Subcutaneous abdominal adipose tissue (tissue), 5 donors: ENCODE measurements at regions not wholly inside any gene's neighbourhood (a gene's known extent, or its start where the extent isn't known, plus 50 kb on each side); places are given as distances from the start of the nearest gene placed in this dataset.

ENCODE experiments used
- H3K27ac ChIP-seq: one replicate; pipeline ENCODE4 v1.7.0; 2013; ENCODE audit warnings: low read depth, mild to moderate bottlenecking, inconsistent platforms, low read length, moderate library complexity
- H3K27me3 ChIP-seq, 5 donors: one replicate each; pipeline ENCODE4 v1.7.0; 2013; ENCODE audit warnings: low read length in 5 of 5, inconsistent platforms in 1 of 5; ENCODE audit not compliant: control insufficient read depth in 5 of 5, insufficient read depth in 4 of 5
- H3K36me3 ChIP-seq, 5 donors: one replicate each; pipeline ENCODE4 v1.7.0; 2013; ENCODE audit warnings: low read length in 5 of 5; ENCODE audit not compliant: control insufficient read depth in 5 of 5, insufficient read depth in 5 of 5
- H3K4me1 ChIP-seq, 5 donors: one replicate each; pipeline ENCODE4 v1.7.0; 2013; ENCODE audit warnings: low read length in 5 of 5, mild to moderate bottlenecking in 3 of 5, moderate library complexity in 1 of 5; ENCODE audit not compliant: control insufficient read depth in 5 of 5, insufficient read depth in 5 of 5
- H3K4me3 ChIP-seq, 5 donors: one replicate each; pipeline ENCODE4 v1.7.0; 2013; ENCODE audit warnings: low read length in 5 of 5, low read depth in 1 of 5
- H3K9ac ChIP-seq, 5 donors: one replicate each; pipeline ENCODE4 v1.7.0; 2013; ENCODE audit warnings: low read length in 5 of 5, mild to moderate bottlenecking in 4 of 5, moderate library complexity in 3 of 5
- H3K9me3 ChIP-seq, 5 donors: one replicate each; pipeline ENCODE4 v1.7.0; 2013; ENCODE audit warnings: low read length in 5 of 5; ENCODE audit not compliant: control insufficient read depth in 5 of 5
- donor health status: healthy.
- donor health status: healthy.
- donor health status: healthy.
- donor health status: healthy.
- donor health status: healthy.

DNA sequence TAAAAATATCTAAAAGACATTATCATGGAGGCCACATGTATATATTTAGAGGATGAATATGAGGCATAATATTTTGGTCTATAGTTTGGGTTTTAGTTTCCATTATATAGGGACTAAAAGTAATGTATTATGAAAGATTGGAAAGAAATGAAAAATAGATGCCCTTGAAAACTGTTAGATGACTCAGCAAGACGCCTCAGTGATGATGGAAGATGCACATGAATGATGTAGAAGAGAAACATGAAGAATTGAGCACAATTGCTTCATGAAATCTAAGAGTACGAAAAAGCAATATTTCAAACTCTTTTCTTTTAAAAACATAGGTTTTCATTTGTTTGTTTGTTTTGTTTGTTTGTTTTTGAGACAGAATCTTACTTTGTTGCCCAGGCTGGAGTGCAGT is 89.8 kb downstream of the ARL4A start:
- Histone ChIP-seq H3K9me3 (no peaks in the 10 kb centered on the region), H3K27ac (no peak overlapping the region), H3K9ac (no peak overlapping the region), H3K4me3 (no peak overlapping the region), H3K36me3 (no peaks in the 10 kb centered on the region), H3K27me3 (no peaks in the 10 kb centered on the region), H3K4me1 (peaks cover 0 to 1% (median 0%) of the 10 kb centered on the region in 5 donors)

DNA sequence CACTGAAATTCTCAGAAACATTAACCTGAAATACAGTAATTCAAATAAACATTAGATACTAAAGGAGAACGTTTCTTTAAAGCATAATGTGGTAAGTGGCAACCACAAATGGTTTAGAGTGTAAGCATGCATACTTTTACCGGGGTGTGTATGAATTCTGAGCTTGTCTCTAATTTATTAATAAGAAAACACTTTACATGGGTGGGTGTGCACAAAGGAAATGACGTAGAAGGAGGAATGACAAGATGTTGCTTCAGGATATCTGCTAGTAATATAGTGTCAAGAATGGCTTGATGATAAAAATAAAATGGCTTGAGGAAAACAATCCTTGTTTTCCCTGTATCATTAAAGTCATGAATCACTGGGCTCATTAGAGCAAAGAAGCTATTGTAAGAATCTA is 92.5 kb downstream of the ARL4A start:
- no peaks in the 10 kb centered on the region for H3K4me1 ChIP-seq
- H3K9me3 ChIP-seq: no peaks in the 10 kb centered on the region
- H3K36me3 ChIP-seq: no peaks in the 10 kb centered on the region
- H3K4me3 ChIP-seq: no peak overlapping the region
- no peaks in the 10 kb centered on the region for H3K27me3 ChIP-seq
- H3K27ac ChIP-seq: no peak overlapping the region
- no peak overlapping the region for H3K9ac ChIP-seq

DNA sequence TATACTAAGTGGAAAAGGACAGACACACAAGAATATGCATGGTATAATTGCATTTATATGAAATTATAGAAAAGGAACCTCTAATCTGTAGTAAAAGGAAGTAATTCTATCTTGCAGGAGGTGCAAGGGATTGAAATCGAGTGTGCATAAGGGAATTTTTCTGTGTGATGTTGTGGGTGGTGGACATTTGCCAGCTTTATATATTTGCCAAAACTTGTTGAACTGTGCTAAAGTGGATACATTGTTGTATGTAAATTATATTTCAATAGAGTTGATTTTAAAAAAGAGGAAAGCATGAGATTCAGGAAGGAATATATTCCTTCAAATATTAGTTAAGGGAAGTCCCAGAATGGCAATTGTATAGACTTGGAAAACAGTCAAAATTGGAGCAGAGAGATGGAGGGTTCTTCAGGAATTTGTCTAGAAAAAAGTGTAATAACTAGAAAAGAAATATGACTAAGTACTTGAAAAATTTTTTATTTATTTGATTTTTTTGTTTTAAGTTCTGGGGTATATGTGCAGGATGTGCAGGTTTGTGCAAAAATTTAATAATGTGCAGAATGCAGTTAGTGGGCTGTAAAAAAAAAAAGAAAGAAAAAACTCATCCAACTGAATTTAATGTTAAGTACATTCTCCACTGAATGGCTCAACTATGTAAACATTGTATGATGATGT is 96.1 kb downstream of the ARL4A start:
- Histone ChIP-seq H3K27ac (no peak overlapping the region), H3K4me1 (no peaks in the 10 kb centered on the region), H3K36me3 (no peaks in the 10 kb centered on the region), H3K9ac (no peak overlapping the region), H3K4me3 (no peak overlapping the region), H3K27me3 (no peaks in the 10 kb centered on the region), H3K9me3 (no peaks in the 10 kb centered on the region)

- no peak overlapping the region for H3K9ac ChIP-seq
- H3K36me3 ChIP-seq: no peaks in the 10 kb centered on the region
- H3K4me3 ChIP-seq: no peak overlapping the region
- H3K4me1 ChIP-seq: no peaks in the 10 kb centered on the region
- no peaks in the 10 kb centered on the region for H3K9me3 ChIP-seq
- no peaks in the 10 kb centered on the region for H3K27me3 ChIP-seq
- H3K27ac ChIP-seq: no peak overlapping the region
Observed at GRCh38 chr7:12785473-12785872, 98.0 kb downstream of the ARL4A start.

DNA sequence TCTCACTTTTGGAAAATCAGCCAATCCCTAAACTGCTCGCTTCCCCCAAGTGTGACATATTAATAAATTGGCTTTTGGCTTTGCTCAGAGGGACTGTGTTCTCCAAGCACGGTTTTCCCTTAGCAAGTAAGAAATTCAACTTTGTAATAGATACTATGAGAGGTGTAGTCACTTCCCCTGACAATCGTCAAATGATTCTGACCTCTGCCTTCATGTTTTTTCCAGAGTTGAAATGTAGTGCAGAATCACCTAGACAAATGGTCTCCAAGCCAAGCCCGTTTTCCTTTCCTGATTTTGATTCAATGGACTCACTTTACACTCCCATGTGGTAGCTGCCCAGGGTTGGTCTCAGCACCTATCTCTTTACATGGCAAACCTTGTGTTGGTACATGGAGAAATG is 99.1 kb downstream of the ARL4A start:
- Histone ChIP-seq H3K4me3 (no peak overlapping the region), H3K9ac (no peak overlapping the region), H3K27me3 (no peaks in the 10 kb centered on the region), H3K36me3 (no peaks in the 10 kb centered on the region), H3K4me1 (no peaks in the 10 kb centered on the region), H3K27ac (no peak overlapping the region), H3K9me3 (no peaks in the 10 kb centered on the region)

GRCh38 chr7:12788171-12788570 is 100.7 kb downstream of the ARL4A start:
- H3K9me3 ChIP-seq: no peaks in the 10 kb centered on the region

DNA sequence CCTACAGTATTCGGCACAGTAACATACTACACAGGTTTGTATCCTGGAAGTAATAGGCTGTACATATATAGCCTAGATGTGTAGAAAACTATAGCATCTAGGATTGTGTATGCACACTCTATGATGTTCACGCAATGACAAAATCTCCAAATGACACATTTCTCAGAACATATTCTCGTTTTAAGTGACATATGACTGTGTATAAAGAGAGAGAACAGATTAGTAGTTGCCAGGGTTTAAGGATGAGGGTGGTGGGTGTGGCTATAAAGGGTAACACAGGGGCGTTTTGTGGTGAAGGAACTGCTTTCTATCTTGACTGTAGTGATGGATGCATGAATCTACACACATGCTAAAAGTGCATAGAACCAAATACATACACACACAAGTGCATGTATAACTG is 101.2 kb downstream of the ARL4A start:
- Histone ChIP-seq H3K4me1 (no peaks in the 10 kb centered on the region), H3K9ac (no peak overlapping the region), H3K27ac (no peak overlapping the region), H3K36me3 (no peaks in the 10 kb centered on the region), H3K4me3 (no peak overlapping the region), H3K27me3 (no peaks in the 10 kb centered on the region), H3K9me3 (no peaks in the 10 kb centered on the region)

More at GRCh38 chr7:12788171-12788570, 100.7 kb downstream of the ARL4A start:
- Histone ChIP-seq H3K27me3 (no peaks in the 10 kb centered on the region), H3K4me3 (no peak overlapping the region), H3K36me3 (no peaks in the 10 kb centered on the region), H3K9ac (no peak overlapping the region), H3K4me1 (no peaks in the 10 kb centered on the region), H3K27ac (no peak overlapping the region)

GRCh38 chr7:12794722-12795302 is 107.4 kb downstream of the ARL4A start:
- no peak overlapping the region for H3K4me3 ChIP-seq
- no peaks in the 10 kb centered on the region for H3K36me3 ChIP-seq
- peaks cover 0 to 7% (median 0%) of the 10 kb centered on the region in 5 donors for H3K9me3 ChIP-seq
- H3K27me3 ChIP-seq: no peaks in the 10 kb centered on the region
- H3K4me1 ChIP-seq: peaks cover 0 to 17% (median 0%) of the 10 kb centered on the region in 5 donors
- no peak overlapping the region for H3K9ac ChIP-seq
- H3K27ac ChIP-seq: no peak overlapping the region

GRCh38 chr7:12796397-12797127 is 109.1 kb downstream of the ARL4A start:
- Histone ChIP-seq H3K27ac (no peak overlapping the region), H3K9ac (no peak overlapping the region), H3K9me3 (peaks cover 0 to 7% (median 0%) of the 10 kb centered on the region in 5 donors), H3K27me3 (no peaks in the 10 kb centered on the region), H3K4me1 (peaks cover 0 to 17% (median 0%) of the 10 kb centered on the region in 5 donors), H3K4me3 (no peak overlapping the region), H3K36me3 (no peaks in the 10 kb centered on the region)

DNA sequence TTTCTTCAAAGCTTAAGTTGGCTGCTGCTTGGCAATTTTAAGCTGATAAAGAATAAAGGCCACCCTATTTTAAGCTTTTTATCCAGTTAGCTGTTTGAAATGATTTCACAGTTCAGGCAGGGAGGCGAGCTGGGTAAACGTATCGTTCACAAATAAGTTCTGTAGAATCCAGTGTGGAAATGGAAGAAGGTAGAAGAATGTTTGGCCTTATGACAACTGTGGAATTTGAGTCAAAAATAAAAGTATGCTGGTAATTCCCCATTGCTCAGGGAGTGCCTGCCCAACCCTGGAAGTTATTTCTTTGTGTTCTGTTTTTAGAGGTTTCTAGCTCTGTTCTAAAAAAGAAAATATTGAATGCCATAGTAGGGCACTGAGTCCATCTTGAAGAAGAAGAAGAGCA is 113.1 kb downstream of the ARL4A start:
- Histone ChIP-seq H3K27ac (no peak overlapping the region), H3K4me3 (no peak overlapping the region), H3K9ac (no peak overlapping the region), H3K9me3 (no peaks in the 10 kb centered on the region), H3K4me1 (peaks cover 0 to 17% (median 0%) of the 10 kb centered on the region in 5 donors), H3K27me3 (no peaks in the 10 kb centered on the region), H3K36me3 (no peaks in the 10 kb centered on the region)
